Hematopoietic multipotent progenitor cell treated with erythropoietin and hydrocortisone succinate and interleukin-3 and kit ligand, for 15 days (in vitro differentiated cells): ENCODE measurements at regions not wholly inside any gene's neighbourhood (a gene's known extent, or its start where the extent isn't known, plus 50 kb on each side); places are given as distances from the start of the nearest gene placed in this dataset.
"Not testable (repeated sequence)": the region's sequence is repeated elsewhere in the genome, so short reads cannot be mapped to it uniquely, and the experiment has no call there.

ENCODE experiments used
- DNase-seq: peaks from one replicate; pipeline ENCODE4 v3.0.0-alpha.2; 2015; ENCODE audit warnings: low spot score

DNA sequence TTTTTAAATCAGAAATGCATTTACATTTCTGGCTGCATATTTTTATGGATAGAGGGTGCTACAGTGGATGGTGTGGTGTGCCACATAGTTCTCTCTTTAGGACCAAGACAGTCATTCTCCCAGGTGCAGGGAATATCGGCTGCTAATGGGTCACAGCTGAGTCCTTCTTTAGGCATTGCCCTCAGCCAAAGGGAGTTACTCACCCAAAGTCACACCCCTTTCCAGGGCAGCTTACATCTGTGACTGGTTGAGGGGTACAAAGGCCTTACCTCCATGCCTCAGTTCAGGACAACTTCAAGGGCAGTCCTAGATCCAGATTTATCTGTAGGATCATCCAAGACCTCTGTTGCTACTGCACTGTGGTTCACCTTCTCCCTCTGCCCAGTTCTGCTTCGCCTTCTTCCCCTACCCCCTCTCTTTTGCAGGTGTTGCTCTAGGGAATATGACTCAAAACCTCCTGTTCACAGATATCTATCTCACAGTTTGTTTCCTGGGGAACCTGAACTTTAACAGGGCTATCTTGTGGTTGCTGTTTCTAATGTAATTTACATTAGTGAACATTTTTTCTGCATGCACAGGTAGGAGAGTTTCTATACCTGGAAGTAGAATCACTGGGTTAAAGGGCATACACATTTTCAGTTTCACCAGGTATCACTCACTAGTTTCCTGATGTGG is 413.9 kb downstream of the RPS6KC1 start:
- DNase-seq = no peak

DNA sequence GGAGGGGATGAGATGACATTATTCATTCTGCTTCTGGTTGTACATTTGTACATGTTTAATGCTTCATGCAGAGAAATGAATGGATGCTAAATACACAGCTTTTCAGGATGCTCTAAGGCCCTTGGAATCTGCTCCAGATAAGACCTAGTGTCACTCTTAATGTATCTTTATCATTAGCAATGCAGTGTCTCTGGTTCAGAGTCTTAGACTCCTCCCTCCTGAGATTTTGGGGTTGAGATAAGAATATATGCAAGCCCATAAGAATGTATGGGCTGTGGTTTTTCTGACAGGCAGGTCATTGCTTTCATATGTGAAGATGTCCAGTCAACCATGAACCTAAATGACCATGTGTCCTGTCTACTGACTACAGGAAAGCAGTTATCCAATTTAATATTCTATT is 415.5 kb downstream of the RPS6KC1 start:
- no peak for DNase-seq

GRCh38 chr1:213474054-213474453 is 423.0 kb downstream of the RPS6KC1 start:
- DNase-seq = no peak

GRCh38 chr1:213481395-213481794 is 430.4 kb downstream of the RPS6KC1 start:
- DNase-seq = no peak

DNA sequence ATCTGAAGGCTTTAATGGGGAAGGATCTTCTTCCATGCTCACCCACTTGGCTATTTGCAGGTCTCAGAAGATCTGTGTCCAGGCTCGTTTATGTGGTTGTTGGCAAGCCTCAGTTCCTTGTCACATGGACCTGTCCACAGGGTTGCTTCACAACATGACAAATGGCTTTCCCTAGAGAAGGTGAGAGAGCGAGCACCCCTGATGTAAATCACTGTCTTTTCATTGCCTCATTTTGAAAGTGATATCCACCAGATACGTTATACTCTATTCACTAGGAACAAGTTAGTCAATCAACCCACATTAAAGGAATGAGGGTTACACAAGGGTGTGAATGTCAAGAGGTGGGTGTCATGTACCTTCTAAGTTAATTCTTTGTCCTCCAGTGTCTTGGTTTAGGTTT is 433.3 kb downstream of the RPS6KC1 start:
- DNase-seq = no peak

DNA sequence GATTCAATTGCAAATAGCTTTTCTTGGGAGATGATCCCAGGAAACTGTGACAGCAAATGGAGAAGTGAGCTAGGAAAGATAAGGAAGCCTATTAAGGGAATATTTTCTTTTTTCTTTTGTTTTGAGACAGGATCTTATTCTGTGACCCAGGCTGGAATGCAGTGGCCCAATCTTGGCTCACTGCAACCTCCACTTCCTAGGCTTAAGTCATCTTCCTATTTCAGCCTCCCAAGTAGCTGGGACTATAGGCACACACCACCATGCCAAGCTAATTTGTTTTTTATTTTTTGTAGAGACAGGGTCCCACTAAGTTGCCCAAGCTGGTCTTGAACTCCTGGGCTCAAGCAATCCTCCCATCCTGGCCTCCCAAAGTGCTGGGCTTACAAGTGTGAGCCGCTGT is 433.7 kb downstream of the RPS6KC1 start:
- DNase-seq = no peak

- no peak for DNase-seq
Measured at GRCh38 chr1:213486488-213486887, 435.4 kb downstream of the RPS6KC1 start.

DNA sequence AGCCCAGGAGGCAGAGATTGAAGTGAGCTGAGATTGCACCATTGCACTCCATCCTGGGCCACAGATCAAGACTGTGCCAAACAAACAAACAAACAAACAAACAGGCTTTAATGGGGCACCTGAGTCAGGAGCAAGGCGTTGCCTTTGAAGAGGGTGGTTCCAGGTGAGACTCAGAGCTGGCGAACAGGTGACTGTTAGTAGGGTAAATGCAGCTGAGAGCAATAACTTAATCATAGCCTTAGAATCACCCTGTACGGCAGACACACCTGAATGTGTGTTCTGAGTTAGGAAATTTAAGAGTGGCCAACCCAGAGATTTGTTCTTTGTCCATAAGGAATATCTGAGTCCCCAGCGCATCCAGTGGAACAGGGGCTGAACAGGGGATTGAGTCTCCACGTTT is 440.4 kb downstream of the RPS6KC1 start:
- DNase-seq = no peak

GRCh38 chr1:213492161-213493041 is 441.4 kb downstream of the RPS6KC1 start:
- DNase-seq = no peak

DNA sequence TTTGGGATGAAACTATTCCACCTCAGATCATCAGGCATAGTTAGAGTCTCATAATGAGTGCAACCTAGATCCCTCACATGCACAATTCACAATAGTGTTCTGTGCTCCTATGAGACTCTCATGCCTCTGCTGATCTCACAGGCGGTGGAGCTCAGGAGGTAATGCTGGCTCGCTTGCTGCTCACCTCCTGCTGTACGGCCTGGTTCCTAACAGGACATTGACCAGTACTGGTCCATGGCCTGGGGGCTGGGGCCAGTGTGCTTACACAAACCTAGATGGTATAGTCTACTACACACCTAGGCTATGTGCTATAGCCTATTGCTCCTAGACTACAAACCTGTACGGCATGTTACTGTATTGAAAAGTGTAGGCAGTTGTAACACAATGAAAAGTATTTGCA is 448.4 kb downstream of the RPS6KC1 start:
- no peak for DNase-seq

DNA sequence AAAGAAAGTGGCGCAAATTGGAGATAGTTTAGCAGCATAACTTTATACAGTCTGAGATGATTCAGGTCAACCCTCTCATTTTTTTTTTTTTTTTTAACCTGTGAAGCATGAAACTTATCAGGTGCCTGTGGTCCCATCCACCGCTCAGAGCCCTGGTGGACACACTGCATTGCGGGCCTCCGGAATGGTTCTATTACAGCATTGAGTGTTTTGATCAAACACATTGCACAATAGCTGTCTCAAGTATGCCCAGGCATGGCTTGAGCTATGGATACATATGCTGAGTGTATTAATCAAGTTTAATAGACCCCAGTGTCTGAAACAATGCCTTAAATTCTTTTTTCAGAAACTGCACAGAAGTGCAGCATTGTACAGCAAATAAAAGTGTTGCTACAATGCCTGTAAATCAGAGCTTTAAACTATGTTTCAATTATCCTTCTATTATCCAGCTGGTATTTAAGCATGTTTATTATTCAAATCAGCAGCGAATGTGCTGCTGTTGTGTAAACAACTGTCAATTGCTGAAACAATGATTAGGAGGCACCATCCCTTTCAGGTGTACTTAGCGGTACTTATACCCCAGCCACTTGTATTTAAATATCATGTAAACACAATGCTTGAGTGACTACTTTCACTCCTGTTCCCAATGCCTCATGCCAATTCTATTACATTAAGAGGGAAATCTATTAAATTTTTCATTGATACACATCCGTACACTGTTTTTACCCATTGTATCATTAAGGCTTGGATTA is 456.6 kb downstream of the RPS6KC1 start:
- no peak for DNase-seq

DNA sequence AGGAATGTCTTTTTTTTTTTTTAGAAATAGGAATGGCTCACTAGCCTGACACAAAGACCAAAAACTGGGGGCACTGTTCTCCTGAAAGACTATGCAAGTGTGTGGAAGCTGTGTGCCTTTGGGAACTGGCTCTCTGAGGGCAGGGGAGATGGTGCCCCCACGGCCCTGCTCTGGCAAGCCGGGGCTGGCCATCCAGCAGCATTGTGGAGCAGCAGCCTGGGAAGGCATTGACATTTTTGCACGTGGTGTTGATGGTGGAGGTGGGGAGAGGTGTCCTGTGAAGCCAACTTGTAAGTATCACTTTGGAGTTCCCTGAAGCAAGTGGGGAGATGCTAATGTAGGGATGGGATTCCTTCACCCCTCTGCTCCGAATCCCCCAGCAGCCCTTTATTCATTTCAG is 460.1 kb downstream of the RPS6KC1 start:
- DNase-seq = no peak

GRCh38 chr1:213512316-213512715 is 461.3 kb downstream of the RPS6KC1 start:
- DNase-seq = no peak

GRCh38 chr1:213513006-213513405 is 462.0 kb downstream of the RPS6KC1 start:
- DNase-seq = no peak

DNA sequence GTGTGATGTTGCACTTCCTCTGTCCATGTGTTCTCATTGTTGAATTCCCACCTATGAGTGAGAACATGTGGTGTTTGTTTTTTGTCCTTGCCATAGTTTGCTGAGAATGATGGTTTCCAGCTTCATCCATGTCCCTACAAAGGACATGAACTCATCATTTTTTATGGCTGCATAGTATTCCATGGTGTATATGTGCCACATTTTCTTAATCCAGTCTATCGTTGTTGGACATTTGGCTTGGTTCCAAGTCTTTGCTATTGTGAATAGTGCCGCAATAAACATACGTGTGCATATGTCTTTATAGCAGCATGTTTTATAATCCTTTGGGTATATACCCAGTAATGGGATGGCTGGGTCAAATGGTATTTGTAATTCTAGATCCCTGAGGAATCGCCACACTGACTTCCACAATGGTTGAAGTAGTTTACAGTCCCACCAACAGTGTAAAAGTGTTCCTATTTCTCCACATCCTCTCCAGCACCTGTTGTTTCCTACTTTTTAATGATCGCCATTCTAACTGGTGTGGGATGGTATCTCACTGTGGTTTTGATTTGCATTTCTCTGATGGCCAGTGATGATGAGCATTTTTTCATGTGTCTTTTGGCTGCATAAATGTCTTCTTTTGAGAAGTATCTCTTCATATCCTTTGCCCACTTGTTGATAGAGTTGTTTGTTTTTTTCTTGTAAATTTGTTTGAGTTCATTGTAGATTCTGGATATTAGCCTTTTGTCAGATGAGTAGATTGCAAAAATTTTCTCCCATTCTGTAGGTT is 463.6 kb downstream of the RPS6KC1 start:
- not testable (repeated sequence) for DNase-seq

DNA sequence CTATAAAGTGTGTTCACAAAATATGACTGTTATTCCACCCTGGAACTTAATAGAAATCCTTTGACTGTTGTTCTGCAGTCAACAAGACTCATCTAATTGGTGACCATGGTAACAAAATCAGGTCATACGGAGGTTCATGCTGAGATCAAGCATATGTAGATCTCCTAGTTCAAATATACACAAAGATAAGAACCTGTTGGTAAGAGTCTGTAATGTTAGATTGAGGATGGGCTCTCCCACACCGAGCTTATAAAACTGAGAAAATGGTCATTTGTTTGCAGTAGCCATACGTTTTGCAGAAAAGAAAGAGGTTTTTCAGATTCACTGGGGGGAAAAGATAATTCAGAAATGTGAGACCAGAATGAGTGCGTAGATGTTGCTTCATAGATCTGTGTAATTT is 468.1 kb downstream of the RPS6KC1 start:
- no peak for DNase-seq

DNA sequence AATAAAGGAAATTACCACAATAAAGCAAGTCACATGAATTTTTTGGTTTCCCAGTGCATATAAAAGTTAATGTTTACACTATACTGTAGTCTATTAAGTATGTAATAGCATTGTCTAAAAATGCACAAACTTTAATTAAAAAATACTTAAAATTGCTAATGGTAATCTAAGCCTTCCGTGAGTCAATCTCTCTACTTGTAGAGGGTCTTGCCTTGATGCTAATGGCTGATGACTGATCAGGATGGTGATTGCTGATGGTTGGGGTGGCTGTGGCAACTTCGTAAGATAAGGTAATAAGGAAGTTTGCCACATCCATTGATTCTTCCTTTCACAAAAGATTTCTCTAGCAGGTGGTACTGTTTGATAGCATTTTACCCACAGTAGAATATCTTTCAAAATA is 466.6 kb upstream of the PROX1 start:
- DNase-seq = no peak

- DNase-seq = no peak
Measured at GRCh38 chr1:213523781-213524398, 463.9 kb upstream of the PROX1 start.

DNA sequence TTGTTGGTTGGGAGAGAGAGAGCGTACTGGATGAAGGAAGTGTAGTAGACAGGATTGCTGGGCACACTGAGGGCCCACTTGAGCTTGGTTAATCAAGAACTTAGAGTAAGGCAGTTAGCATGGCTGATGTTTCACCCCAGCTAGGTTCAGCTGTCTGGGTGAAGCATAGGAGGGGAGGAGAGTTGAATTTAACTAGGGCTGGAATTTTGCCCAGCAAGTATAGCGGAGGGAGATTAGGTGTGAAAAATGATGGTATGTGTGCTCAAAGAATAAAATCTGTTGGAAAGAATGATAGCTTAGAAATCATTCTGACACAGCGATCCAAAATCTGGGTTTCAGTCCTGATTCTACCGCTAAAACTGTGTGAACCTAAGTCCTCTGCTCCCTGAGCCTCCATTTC is 461.5 kb upstream of the PROX1 start:
- DNase-seq = no peak

GRCh38 chr1:213530611-213531320 is 457.0 kb upstream of the PROX1 start:
- no peak for DNase-seq
